WTC11 (cell line): ENCODE measurements at regions not wholly inside any gene's neighbourhood (a gene's known extent, or its start where the extent isn't known, plus 50 kb on each side); places are given as distances from the start of the nearest gene placed in this dataset.

ENCODE experiments used
- ATAC-seq: fragments of 200-7000 bp; cut with Tn5 transposase; 2 replicates; pipeline ENCODE4 v1.10.0; 2021; ENCODE audit warnings: mild to moderate bottlenecking, moderate library complexity
- CTCF ChIA-PET: fragments of 300-600 bp; sonication (Branson Sonifier 250); formaldehyde crosslinking; loops from one replicate; lab custom pipeline; 2021; ENCODE audit warnings: antibody characterized with exemption; lab: Charles Lee
- POLR2A ChIA-PET: fragments of 350-600 bp; sonication (Branson Sonifier 250); formaldehyde crosslinking; loops from one replicate; lab custom pipeline; 2021; ENCODE audit warnings: antibody characterized with exemption; lab: Charles Lee
- DNase-seq: peaks from one replicate; pipeline ENCODE4 v3.0.0; 2021; ENCODE audit warnings: low spot score
- H3K27ac Mint-ChIP-seq: 2 replicates; pipeline ENCODE4 v1.8.0; 2021; ENCODE audit warnings: mixed read lengths
- H3K27me3 Mint-ChIP-seq: 2 replicates; pipeline ENCODE4 v1.8.0; 2021; ENCODE audit warnings: low read depth, mild to moderate bottlenecking, moderate library complexity, mixed read lengths
- H3K36me3 Mint-ChIP-seq: 2 replicates; pipeline ENCODE4 v1.8.0; 2021; ENCODE audit warnings: mixed read lengths
- H3K4me1 Mint-ChIP-seq: 2 replicates; pipeline ENCODE4 v1.8.0; 2022; ENCODE audit warnings: mixed read lengths
- H3K4me3 Mint-ChIP-seq: 2 replicates; pipeline ENCODE4 v1.8.0; 2021; ENCODE audit warnings: mild to moderate bottlenecking, moderate library complexity, mixed read lengths
- H3K9me3 Mint-ChIP-seq: 2 replicates; pipeline ENCODE4 v1.8.0; 2021; ENCODE audit warnings: mixed read lengths
- ESRRA ChIP-seq: sonication (generic); formaldehyde crosslinking; IDR thresholded peaks from 2 replicates; pipeline ENCODE4 v1.8.1; 2022; ENCODE audit warnings: mild to moderate bottlenecking, missing genetic modification reagents, borderline replicate concordance
- FOXK1 ChIP-seq: sonication (generic); formaldehyde crosslinking; IDR thresholded peaks from 2 replicates; pipeline ENCODE4 v1.8.0; 2022; ENCODE audit warnings: mild to moderate bottlenecking, moderate library complexity, missing genetic modification reagents
- GABPB1 ChIP-seq: sonication (generic); formaldehyde crosslinking; IDR thresholded peaks from 2 replicates; pipeline ENCODE4 v1.8.1; 2023; ENCODE audit warnings: mild to moderate bottlenecking, missing genetic modification reagents
- IRF2 ChIP-seq: sonication (generic); formaldehyde crosslinking; IDR thresholded peaks from 2 replicates; pipeline ENCODE4 v1.8.0; 2022; ENCODE audit warnings: low read depth, missing genetic modification reagents, borderline replicate concordance
- MXD4 ChIP-seq: fragments of 250-450 bp; sonication (Bioruptor Pico); IDR thresholded peaks from 2 replicates; pipeline ENCODE4 v1.8.0; 2021; ENCODE audit warnings: mild to moderate bottlenecking, moderate library complexity, borderline replicate concordance
- NR2C2 ChIP-seq: sonication (generic); formaldehyde crosslinking; IDR thresholded peaks from 2 replicates; pipeline ENCODE4 v1.8.0; 2022; ENCODE audit warnings: mild to moderate bottlenecking, missing genetic modification reagents
- NR3C1 ChIP-seq: sonication (generic); formaldehyde crosslinking; conservative IDR thresholded peaks from 2 replicates; pipeline ENCODE4 v1.8.1; 2023; ENCODE audit warnings: low read depth, mild to moderate bottlenecking, missing genetic modification reagents
- OVOL2 ChIP-seq: fragments of 250-450 bp; sonication (Bioruptor Pico); IDR thresholded peaks from 2 replicates; pipeline ENCODE4 v1.9.0; 2021; ENCODE audit warnings: mild to moderate bottlenecking, borderline replicate concordance
- RORB ChIP-seq: fragments of 250-450 bp; sonication (Bioruptor Pico); IDR thresholded peaks from 2 replicates; pipeline ENCODE4 v1.9.0; 2021; ENCODE audit warnings: mild to moderate bottlenecking
- SMAD4 ChIP-seq: sonication (generic); formaldehyde crosslinking; IDR thresholded peaks from 2 replicates; pipeline ENCODE4 v1.8.0; 2022; ENCODE audit warnings: mild to moderate bottlenecking, missing genetic modification reagents
- TP53 ChIP-seq: sonication (generic); formaldehyde crosslinking; IDR thresholded peaks from 2 replicates; pipeline ENCODE4 v1.8.1; 2023; ENCODE audit warnings: mild to moderate bottlenecking, missing genetic modification reagents
- ZNF232 ChIP-seq: sonication (generic); formaldehyde crosslinking; IDR thresholded peaks from 2 replicates; pipeline ENCODE4 v1.8.0; 2022; ENCODE audit warnings: mild to moderate bottlenecking, missing genetic modification reagents
- ZNF317 ChIP-seq: sonication (generic); formaldehyde crosslinking; IDR thresholded peaks from 2 replicates; pipeline ENCODE4 v1.8.1; 2023; ENCODE audit warnings: low read depth, mild to moderate bottlenecking, moderate library complexity, missing genetic modification reagents, borderline replicate concordance
- ZNF423 ChIP-seq: fragments of 250-450 bp; sonication (Bioruptor Pico); IDR thresholded peaks from 2 replicates; pipeline ENCODE4 v2.1.2; 2022; ENCODE audit warnings: mild to moderate bottlenecking, moderate library complexity
- ZNF425 ChIP-seq: fragments of 250-450 bp; sonication (Bioruptor Pico); conservative IDR thresholded peaks from 2 replicates; pipeline ENCODE4 v1.9.0; 2021; ENCODE audit warnings: mild to moderate bottlenecking
- TF ChIP-seq, protein P1 (sequence below): sonication (generic); formaldehyde crosslinking; IDR thresholded peaks from 2 replicates; pipeline ENCODE4 v1.8.1; 2023; ENCODE audit warnings: mild to moderate bottlenecking, missing genetic modification reagents
- TF ChIP-seq, protein P2 (sequence below): fragments of 250-450 bp; sonication (Bioruptor Pico); IDR thresholded peaks from 2 replicates; pipeline ENCODE4 v1.9.0; 2021; ENCODE audit warnings: moderate library complexity, mild to moderate bottlenecking, inconsistent platforms, borderline replicate concordance
- TF ChIP-seq, protein P3 (sequence below): fragments of 250-450 bp; sonication (Bioruptor Pico); IDR thresholded peaks from 2 replicates; pipeline ENCODE4 v1.9.0; 2021; ENCODE audit warnings: mild to moderate bottlenecking
- TF ChIP-seq, protein P4 (sequence below): sonication (generic); formaldehyde crosslinking; IDR thresholded peaks from 2 replicates; pipeline ENCODE4 v1.8.0; 2023; ENCODE audit warnings: missing genetic modification reagents

GRCh38 chr22:48950151-48950915 lies 877.3 kb downstream of the BRD1 start (continued):
- TF ChIP-seq SMAD4 (CRISPR knock-in tag) (no peak), ZNF317 (CRISPR knock-in tag) (no peak), ZNF423 (CRISPR knock-in tag) (no peak), ZNF425 (CRISPR knock-in tag) (no peak)
- TF ChIP-seq, protein P1, sequence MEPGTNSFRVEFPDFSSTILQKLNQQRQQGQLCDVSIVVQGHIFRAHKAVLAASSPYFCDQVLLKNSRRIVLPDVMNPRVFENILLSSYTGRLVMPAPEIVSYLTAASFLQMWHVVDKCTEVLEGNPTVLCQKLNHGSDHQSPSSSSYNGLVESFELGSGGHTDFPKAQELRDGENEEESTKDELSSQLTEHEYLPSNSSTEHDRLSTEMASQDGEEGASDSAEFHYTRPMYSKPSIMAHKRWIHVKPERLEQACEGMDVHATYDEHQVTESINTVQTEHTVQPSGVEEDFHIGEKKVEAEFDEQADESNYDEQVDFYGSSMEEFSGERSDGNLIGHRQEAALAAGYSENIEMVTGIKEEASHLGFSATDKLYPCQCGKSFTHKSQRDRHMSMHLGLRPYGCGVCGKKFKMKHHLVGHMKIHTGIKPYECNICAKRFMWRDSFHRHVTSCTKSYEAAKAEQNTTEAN (CRISPR knock-in tag), result no peak
- TF ChIP-seq, protein P2, sequence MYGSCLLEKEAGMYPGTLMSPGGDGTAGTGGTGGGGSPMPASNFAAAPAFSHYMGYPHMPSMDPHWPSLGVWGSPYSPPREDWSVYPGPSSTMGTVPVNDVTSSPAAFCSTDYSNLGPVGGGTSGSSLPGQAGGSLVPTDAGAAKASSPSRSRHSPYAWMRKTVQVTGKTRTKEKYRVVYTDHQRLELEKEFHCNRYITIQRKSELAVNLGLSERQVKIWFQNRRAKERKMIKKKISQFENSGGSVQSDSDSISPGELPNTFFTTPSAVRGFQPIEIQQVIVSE (CRISPR knock-in tag), result no peak

- no peaks in the 10 kb centered on the region for H3K9me3 Mint-ChIP-seq
- DNase-seq (no peak), ATAC-seq (no peak)
- CTCF ChIA-PET, result no interaction called here
- H3K27me3 Mint-ChIP-seq, result peaks cover 6% of the 10 kb centered on the region
- TF ChIP-seq ESRRA (CRISPR knock-in tag) (no peak), NR3C1 (CRISPR knock-in tag) (no peak), FOXK1 (CRISPR knock-in tag) (no peak), TP53 (CRISPR knock-in tag) (no peak), ZNF232 (CRISPR knock-in tag) (no peak), GABPB1 (CRISPR knock-in tag) (no peak), RORB (no peak), MXD4 (CRISPR knock-in tag) (no peak), OVOL2 (CRISPR knock-in tag) (no peak)
- no peak overlapping the region for H3K27ac Mint-ChIP-seq
- H3K36me3 Mint-ChIP-seq, result no peaks in the 10 kb centered on the region
- 0 out of 2 replicates have a peak, but pooled peaks cover 5% of the 10 kb centered on the region for H3K4me1 Mint-ChIP-seq
- POLR2A ChIA-PET, result interaction anchor here (0.6 to 0.7 kb wide), 2 partner anchors 212 to 245 kb away, joined by 3 to 9 read pairs; no protein-coding TSS in a partner anchor
- no peak overlapping the region for H3K4me3 Mint-ChIP-seq
These were observed 878.1 kb downstream of the BRD1 start for GRCh38 chr22:48949375-48950149.

DNA sequence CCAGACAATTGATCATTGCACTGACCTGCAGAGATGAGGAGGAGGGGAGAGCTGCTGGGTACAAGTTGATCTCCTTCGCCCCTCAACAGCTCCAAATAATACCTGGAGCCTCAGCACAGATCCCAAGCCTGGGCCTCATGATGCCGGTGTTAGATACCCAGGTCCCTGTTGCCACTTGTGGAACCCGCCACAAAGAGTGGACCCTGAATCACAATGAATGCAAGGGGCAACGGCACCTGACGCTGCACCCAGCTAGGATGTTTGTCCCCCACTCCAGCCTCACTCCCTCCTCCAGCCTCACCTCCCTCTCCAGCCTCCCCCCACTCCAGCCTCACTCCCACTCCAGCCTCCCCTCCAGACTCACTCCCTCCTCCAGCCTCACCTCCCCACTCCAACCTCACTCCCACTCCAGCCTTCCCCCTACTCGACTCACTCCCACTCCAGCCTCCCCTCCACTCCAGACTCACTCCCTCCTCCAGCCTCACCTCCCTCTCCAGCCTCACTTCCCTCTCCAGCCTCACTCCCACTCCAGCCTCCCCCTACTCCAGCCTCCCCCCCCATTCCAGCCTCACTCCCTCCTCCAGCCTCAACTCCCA lies 879.0 kb downstream of the BRD1 start:
- ChIA-PET POLR2A (no interaction called here), CTCF (no interaction called here)
- H3K4me3 Mint-ChIP-seq, result no peak overlapping the region
- H3K27ac Mint-ChIP-seq, result no peak overlapping the region
- H3K36me3 Mint-ChIP-seq, result no peaks in the 10 kb centered on the region
- ATAC-seq, result no peak
- H3K27me3 Mint-ChIP-seq, result peaks cover 5% of the 10 kb centered on the region
- no peaks in the 10 kb centered on the region for H3K9me3 Mint-ChIP-seq
- TF ChIP-seq GABPB1 (CRISPR knock-in tag) (no peak), NR2C2 (CRISPR knock-in tag) (no peak), IRF2 (CRISPR knock-in tag) (no peak)
- TF ChIP-seq, protein P3, sequence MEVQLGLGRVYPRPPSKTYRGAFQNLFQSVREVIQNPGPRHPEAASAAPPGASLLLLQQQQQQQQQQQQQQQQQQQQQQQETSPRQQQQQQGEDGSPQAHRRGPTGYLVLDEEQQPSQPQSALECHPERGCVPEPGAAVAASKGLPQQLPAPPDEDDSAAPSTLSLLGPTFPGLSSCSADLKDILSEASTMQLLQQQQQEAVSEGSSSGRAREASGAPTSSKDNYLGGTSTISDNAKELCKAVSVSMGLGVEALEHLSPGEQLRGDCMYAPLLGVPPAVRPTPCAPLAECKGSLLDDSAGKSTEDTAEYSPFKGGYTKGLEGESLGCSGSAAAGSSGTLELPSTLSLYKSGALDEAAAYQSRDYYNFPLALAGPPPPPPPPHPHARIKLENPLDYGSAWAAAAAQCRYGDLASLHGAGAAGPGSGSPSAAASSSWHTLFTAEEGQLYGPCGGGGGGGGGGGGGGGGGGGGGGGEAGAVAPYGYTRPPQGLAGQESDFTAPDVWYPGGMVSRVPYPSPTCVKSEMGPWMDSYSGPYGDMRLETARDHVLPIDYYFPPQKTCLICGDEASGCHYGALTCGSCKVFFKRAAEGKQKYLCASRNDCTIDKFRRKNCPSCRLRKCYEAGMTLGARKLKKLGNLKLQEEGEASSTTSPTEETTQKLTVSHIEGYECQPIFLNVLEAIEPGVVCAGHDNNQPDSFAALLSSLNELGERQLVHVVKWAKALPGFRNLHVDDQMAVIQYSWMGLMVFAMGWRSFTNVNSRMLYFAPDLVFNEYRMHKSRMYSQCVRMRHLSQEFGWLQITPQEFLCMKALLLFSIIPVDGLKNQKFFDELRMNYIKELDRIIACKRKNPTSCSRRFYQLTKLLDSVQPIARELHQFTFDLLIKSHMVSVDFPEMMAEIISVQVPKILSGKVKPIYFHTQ, result no peak
- TF ChIP-seq, protein P4, sequence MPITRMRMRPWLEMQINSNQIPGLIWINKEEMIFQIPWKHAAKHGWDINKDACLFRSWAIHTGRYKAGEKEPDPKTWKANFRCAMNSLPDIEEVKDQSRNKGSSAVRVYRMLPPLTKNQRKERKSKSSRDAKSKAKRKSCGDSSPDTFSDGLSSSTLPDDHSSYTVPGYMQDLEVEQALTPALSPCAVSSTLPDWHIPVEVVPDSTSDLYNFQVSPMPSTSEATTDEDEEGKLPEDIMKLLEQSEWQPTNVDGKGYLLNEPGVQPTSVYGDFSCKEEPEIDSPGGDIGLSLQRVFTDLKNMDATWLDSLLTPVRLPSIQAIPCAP (CRISPR knock-in tag), result no peak
- no peak for DNase-seq
- H3K4me1 Mint-ChIP-seq, result 0 out of 2 replicates have a peak, but pooled peaks cover 5% of the 10 kb centered on the region
